GM21390 (cell line): ENCODE measurements at regions not wholly inside any gene's neighbourhood (a gene's known extent, or its start where the extent isn't known, plus 50 kb on each side); places are given as distances from the start of the nearest gene placed in this dataset.
"Not testable (repeated sequence)": the region's sequence is repeated elsewhere in the genome, so short reads cannot be mapped to it uniquely, and the experiment has no call there.

Source experiments
- ATAC-seq: cut with Tn5 transposase; IDR thresholded peaks from one replicate; pipeline ENCODE4 v1.9.1; 2021; ENCODE audit not compliant: unreplicated experiment

- no peak for ATAC-seq
Observed at GRCh38 chr9:25284365-25284764, 393.9 kb downstream of the TUSC1 start.

- ATAC-seq = no peak
Observed at GRCh38 chr9:25282946-25283345, 395.3 kb downstream of the TUSC1 start.

DNA sequence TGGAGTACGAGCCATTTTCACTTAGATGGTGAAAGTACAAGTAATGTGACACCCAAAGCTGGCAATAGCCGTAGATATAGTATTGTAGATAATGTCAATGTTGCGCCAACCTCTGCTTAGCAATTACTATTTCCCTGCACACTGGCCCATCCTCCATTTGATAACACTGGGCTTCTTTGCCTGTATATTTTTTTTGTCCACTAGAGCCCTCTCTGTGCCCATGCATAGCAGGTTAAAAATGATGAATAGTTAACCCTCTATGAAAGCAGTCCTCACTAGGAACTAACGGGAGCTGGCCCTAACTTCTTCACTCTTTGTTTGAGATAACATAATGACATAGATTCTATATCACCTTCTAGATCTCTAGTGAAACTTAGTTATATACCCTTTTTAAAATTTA is 416.8 kb downstream of the TUSC1 start:
- no peak for ATAC-seq

- ATAC-seq = no peak
Observed at GRCh38 chr9:25260046-25260445, 418.2 kb downstream of the TUSC1 start.

DNA sequence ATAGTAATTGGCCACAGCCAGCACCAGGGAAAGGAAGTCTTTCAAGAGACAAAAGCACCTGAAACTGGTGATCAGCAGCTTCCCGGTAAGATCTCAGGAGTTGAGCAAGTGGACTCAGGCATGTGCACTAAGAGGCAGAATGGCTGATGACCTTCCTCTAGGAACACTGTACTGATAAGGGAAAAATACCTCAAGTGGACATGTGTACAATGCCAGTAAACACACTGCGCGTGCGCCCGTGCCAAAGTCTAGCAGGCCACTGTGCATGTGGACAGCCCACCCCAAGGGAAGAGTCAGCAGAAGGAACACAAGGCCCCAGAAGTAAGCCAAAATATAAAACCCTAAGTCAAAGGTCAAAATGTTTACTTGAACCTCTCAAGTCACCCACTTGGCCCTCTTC is 423.0 kb downstream of the TUSC1 start:
- no peak for ATAC-seq

DNA sequence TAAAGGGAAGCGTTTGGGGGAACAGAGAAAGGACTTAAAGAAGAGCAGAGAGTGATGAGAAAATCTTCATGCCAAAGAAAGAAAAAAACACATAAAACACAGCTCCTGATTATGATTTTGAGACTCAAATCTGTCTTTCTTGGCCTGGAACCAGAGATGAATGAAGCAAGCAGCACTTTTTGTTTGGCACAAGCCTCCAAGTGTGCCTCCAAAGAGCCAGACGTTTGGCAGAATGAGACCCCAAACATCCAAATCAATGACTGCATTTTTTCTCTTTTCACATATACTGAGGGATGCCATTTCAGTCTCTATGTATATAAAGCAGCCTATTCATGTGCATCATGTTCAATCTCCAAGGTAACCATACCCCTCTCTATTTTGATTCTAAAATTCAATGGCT is 424.2 kb downstream of the TUSC1 start:
- no peak for ATAC-seq

- ATAC-seq = no peak
Observed at GRCh38 chr9:25241421-25241820, 436.8 kb downstream of the TUSC1 start.

DNA sequence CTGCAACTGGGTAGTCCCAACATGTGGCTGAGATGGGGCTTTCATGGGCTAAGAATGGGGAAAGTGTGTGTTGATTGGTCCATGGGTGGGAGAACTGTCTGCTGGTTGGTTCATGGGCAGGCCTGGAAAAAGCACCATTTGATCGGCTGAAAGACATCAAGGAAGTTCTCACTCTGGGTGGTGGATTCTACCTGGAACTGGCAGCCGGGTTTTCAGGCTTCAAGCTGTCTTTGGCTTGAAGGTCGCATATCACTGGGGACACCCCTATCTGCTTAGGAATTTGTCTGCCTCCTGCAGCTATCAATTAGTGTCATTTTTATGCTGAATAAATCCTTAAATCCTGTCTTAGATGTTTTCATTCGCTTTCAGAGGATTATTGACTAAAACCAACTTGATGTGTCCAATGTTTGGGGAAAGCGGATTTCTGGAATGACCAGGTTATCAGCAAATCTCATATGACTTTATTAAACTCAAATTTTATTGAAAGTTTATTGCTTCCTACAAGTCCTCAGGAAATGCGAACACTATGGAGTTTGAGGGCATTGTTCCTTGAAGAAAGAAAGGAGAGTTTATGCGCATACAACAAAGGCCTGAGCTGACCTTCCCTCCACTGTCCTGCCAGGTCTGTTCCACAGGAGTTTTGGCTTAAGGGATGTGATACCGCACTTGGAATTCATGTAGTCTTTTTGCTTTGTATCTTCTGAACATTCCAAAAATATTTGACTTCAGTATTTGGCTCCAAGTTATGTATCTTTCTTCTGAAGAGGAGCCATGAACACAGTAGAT is 451.1 kb downstream of the TUSC1 start:
- no peak for ATAC-seq

DNA sequence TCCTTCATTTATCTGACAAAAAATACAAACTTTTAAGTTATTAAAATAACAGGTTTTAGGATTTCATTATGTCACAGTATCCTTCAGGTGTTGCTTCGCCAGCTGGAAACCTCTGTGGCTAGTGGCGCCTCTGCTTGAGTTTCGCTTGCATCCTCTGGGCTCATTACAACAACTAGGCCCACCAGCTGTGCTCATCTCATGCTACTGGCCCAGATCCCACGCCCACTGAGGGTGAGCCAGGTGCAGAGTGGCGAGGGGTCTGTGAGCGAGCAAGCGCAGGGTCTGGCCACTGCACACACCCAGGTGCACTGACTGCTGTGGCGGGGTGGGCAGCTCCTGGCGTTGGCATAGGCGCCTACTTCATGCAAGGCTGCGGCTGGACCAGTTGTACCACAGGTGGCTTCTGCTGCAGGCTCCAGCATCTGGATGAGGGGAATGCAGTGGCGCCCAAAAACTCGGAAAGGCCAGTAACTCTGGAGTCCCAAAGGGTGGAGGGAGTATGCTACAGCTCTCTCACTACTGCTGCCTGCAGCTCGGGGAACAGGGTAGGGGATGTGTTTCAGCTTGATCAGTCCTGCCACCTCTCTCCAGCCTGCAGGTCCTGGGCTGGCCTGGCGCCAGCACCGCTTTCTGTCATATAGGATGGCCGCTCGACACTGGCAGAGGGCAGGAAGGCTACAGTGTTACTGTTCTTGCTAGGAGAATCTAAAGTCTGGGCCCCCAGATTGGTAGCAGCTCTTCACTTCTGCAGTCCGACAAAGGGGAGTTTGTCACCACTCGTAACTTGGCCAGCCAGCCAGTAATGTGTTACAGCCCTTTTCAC is 452.1 kb downstream of the TUSC1 start:
- ATAC-seq = no peak

DNA sequence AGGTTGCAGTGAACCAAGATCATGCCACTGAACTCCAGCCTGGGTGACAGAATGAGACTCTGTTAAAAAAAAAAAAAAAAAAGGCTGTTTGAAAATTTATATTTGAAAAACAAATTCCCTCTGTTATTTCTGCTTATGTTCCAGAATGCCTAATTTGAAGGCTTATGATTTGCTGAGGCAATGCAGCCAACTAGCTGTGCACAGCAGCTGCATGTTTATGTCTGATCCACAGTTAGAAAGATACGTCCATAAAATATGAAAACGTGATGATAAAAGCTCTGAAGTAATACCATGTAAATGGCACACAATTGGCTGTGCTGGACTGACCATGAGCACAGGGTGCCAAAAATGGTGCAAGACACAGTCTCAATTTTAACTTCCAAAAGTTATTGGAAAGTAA is 453.2 kb downstream of the TUSC1 start:
- no peak for ATAC-seq

GRCh38 chr9:25224309-25224708 is 453.9 kb downstream of the TUSC1 start:
- ATAC-seq = no peak

DNA sequence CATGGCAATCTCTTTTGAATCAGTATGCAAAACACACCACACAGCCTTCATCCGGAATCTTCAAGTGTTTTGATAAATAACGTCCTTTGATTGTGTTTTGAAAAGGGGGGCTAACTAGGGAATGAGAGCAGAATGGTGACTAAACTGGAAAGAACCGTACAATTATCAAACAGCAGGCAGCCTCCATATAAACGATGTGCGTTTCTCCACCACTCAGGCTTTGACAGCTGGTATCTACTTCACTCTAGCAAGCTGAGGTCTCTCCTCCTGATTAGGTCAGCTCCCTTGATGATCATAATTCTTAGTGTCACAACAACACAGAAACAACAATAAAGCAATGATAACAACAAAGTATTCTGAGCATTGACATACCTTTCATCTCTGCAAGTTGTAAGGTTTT is 465.9 kb downstream of the TUSC1 start:
- no peak for ATAC-seq

DNA sequence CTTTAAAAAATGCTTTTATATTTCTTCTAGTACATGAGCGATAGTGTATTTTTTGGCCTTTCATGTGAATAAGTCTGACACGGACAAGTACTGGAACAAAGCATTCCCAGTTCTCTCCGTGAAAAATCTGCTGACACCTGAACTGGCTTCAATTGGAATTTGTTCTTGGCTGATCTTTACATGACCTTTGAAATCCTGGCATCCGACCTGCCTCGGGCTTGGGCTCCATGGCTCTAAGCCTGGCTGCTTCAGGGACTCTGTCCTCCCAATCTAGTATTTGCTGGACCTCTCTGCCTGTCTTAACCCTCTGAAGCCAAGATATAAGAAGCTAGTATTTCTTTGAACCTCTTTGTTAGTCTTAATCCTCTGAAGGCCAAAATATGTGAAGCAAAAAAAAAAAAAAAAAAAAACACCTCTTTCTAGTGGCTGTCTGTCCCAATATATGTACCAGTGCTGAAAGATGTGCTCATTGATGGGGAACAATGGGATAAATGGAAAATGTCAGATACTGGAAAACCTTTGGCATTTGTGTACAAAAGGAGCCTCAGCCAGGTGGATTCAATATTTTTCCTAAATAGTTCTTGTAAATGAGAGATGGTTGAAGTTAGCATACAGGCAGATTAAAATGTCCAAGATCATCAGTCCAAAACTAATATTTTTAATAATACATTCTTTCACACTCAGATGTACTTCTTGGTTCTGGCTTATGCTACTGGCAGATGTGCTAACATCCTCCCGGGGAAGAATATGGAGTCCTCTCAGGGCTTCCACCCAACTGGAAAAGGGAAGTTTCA is 470.6 kb downstream of the TUSC1 start:
- ATAC-seq = no peak

DNA sequence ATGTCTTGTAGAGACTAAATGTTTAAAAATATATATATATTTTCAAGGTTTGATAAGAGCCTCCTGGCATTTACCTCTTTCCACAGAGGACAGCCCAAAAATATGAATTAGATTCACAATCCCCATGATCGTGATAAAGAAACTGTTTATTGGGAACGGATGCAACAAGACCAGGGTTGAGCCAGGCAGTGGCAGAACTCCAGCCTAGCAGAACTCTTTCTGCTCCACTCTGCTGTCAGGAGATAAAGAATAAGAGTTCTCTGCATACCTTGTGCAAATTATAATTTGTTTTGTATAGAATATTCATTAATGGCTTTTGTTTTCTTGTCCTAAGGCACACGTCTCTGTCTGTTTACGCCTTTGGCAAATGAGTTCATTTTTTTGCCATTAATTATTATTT is 472.2 kb downstream of the TUSC1 start:
- ATAC-seq = no peak

- ATAC-seq = no peak
Observed at GRCh38 chr9:25205285-25205684, 473.0 kb downstream of the TUSC1 start.

- ATAC-seq = no peak
Observed at GRCh38 chr9:25177858-25178257, 500.4 kb downstream of the TUSC1 start.

- no peak for ATAC-seq
Observed at GRCh38 chr9:25129537-25129936, 548.7 kb downstream of the TUSC1 start.

GRCh38 chr9:25121811-25122210 is 556.4 kb downstream of the TUSC1 start:
- ATAC-seq = no peak

DNA sequence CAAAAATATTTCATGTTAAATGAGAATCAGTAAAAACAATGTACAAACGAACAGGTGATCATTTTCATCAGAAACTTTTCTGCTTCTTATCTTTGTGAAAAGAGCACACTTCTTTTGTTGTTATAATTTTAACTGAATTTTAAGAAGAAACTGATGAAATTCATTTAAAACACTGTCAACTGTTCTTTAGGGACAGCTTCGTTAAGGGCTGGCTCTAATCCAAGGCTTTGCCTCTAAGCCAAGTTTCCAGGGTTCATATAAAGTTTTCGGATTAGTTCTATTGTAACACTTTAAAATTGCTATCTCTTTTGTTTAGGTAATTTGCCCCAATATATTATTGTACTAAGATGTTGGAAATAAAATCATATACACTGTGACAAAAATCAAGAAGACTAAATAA is 559.2 kb downstream of the TUSC1 start:
- no peak for ATAC-seq

- ATAC-seq = no peak
Observed at GRCh38 chr9:25117791-25118190, 560.5 kb downstream of the TUSC1 start.

DNA sequence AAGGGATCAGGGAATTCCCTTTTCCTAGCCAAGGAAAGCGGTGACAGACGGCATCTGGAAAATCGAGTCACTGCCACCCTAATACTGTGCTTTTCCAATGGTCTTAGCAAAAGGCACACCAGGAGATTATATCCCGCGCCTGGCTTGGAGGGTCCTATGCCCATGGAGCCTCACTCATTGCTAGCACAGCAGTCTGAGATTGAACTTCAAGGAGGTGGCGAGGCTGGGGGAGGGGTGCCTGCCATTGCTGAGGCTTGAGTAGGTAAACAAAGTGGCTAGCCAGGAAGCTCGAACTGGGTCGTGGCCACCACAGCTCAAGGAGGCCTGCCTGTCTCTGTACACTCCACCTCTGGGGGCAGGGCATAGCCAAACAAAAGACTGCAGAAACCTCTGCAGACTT is 556.5 kb upstream of the IZUMO3 start:
- ATAC-seq = not testable (repeated sequence)

DNA sequence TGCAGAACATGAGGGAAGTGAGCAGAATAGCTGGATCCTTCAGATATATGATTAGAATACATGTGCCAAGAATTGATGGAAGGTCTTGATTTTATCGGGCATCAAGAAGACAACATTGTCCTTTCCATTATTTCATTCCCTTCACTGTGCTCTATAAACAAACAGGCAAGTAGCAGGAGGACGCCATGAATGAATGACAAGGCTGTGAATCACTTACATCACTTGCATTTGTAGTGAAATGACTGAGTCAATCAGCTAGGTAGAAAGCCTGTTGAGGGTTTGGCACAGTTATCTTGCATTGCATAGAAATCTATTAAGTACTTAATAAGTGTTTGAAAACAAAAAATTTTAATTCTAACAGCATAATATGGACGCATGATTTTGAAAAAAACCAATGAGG is 548.8 kb upstream of the IZUMO3 start:
- no peak for ATAC-seq
